Fibroblast of lung (primary cell): ENCODE measurements at regions not wholly inside any gene's neighbourhood (a gene's known extent, or its start where the extent isn't known, plus 50 kb on each side); places are given as distances from the start of the nearest gene placed in this dataset.

Experiments used
- EZH2 ChIP-seq: IDR thresholded peaks from 2 replicates; pipeline ENCODE4 v1.5.1; 2012; ENCODE audit warnings: low read length, control low read depth, mild to moderate bottlenecking; ENCODE audit errors: missing control alignments
- TF ChIP-seq, protein P1 (sequence below), 2 donors: IDR thresholded peaks in 1 of 2; conservative IDR thresholded peaks in 1 of 2; 1 replicate in 1 of 2; 2 replicates in 1 of 2; pipeline ENCODE4 v1.5.1; 2011 to 2012; ENCODE audit warnings: low read length in 2 of 2, control low read depth in 1 of 2, inconsistent platforms in 1 of 2, low read depth in 1 of 2, mild to moderate bottlenecking in 1 of 2

DNA sequence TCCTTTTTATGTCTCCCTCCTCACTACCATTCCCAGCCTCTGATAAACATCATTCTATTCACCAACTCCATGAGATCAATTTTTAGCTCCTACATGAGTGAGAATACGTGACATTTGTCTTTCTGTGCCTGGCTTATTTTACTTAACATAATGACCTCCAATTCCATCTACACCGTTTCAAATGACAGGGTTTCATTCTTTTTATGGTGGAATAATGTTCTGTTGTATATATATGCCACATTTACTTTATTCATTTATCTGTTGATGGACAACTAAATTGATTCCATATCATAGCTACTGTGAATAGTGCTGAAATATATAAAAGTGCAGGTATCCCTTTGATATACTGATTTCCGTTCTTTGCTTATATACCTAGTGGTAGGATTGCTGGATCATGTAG is 503.9 kb downstream of the SMARCA1 start:
- TF ChIP-seq, protein P1, sequence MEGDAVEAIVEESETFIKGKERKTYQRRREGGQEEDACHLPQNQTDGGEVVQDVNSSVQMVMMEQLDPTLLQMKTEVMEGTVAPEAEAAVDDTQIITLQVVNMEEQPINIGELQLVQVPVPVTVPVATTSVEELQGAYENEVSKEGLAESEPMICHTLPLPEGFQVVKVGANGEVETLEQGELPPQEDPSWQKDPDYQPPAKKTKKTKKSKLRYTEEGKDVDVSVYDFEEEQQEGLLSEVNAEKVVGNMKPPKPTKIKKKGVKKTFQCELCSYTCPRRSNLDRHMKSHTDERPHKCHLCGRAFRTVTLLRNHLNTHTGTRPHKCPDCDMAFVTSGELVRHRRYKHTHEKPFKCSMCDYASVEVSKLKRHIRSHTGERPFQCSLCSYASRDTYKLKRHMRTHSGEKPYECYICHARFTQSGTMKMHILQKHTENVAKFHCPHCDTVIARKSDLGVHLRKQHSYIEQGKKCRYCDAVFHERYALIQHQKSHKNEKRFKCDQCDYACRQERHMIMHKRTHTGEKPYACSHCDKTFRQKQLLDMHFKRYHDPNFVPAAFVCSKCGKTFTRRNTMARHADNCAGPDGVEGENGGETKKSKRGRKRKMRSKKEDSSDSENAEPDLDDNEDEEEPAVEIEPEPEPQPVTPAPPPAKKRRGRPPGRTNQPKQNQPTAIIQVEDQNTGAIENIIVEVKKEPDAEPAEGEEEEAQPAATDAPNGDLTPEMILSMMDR (conservative IDR thresholded peaks at IDR 0.05 in 1 of 2, IDR thresholded peaks at IDR 0.05 in 1 of 2; ENCODE audit: low read depth in 1 of 2, low read length in 2 of 2), result no peak
- TF ChIP-seq EZH2, result no peak
